Activated CD4-positive, alpha-beta T cell treated with anti-CD3 and anti-CD28 coated beads, Interleukin-2, Interleukin-4, amounts not matched to agents 100 ng/mL and 50 ng/mL, durations not matched to agents 16 hours and 8 hours (primary cell): ENCODE measurements at regions not wholly inside any gene's neighbourhood (a gene's known extent, or its start where the extent isn't known, plus 50 kb on each side); places are given as distances from the start of the nearest gene placed in this dataset.

Source experiments
- DNase-seq: peaks from one replicate; pipeline ENCODE4 v3.0.0-alpha.2; 2020; ENCODE audit warnings: low spot score

DNA sequence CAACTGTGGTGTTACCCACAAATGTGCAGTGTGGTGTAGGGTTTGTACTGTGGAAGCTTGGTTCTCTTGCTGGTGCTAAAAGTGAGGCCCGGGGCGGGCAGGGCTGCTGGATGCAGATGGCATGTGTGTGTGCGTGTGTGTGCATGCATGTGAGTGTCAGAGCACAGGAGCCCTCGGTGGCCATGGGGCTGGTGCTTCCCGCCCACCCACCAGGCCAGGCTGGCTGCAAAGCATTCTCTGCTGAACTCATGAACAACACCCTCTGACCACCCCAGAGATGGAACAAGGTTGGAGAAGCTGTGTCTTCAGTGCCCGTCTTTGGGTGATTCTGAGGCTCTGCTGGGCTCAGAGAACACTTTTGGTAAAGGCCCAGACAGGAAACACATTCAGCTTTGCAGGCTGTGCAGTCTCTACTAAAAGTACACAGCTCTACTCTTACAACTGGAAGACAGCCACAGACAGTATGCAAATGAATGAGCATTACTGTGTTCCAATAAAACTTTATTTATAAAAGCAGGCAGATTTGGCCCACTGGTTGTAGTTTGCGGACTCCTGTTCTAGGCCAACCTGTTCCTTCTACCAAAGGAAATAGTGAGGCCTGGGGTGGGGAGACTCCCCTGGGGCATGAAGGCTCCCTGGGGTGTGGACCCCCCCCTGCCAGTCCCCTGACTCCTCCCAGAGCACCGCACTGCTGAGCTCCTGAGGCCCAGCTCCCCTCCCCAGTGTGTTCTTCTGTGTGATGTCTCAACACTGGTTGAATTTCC, 225.3 kb upstream of the HDAC4 start:
- no peak for DNase-seq

DNA sequence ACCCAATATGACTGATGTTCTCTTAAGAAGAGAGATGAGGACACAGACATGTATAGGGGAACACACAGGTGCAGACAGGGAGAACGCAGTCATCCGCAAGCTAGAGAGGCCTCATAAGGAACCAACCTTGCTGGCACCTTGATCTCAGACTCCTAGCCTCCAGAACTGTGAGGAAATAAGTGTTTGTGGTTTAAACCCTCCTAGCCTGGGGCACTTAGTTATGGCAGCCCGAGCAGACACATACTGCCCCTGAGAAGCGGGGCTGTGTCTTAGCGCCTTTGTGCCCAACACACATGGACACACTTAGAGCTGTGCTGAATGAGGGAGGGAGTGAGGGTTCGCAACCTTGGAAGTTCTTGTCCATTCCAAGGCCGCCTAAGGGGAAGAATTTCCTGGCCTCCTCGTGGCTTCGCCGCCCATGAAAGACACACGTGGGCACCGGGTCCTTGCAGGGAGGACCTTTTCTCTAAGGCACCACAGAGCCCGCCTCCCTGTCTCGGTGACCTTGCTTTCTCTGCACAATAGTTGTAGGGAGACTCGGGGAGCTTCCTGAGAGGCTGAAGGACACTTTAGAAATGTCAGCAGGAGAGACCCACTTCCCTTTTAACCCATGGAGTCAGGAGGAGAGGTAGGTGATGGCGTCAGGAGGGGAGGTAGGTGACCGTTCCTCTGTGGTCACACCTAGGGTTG, 224.5 kb upstream of the HDAC4 start:
- no peak for DNase-seq

DNA sequence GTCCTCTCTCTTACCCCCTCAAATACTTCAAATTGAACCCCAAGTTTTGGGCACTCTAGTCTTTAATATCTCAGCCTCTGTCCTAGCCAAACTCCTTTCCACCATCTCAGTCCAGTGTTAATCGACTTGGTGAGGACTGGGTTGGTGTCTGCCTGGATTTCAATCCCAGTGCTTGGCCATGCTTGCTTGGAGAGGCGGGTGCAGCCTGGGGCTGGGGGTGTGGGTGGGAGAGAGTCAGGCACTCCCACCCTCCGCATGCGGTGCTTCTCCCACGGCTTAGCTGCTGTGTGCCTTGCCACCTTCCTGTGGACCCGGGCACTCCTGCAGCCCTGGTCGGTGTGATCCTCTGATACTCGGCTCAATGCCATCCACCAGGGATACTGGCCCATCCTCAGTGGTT, 220.8 kb upstream of the HDAC4 start:
- DNase-seq = no peak

DNA sequence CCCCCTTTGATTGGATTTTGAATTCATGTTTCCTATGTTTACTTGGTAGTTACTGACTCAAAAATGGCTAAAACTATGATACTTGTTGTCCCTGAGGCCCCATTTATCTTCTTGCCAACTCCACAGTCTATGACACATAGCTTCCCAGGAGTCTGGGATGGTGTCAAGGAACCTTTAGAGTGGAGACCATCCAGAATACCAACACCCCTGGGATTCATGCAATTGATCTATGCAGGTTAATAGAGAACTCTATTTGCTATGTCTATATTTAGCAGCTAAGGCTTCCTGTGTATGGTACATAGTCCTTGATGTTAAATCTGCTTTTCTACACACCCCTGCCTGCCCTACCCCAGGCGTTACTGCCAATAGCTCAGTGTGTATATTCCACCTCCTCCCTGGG, 218.5 kb upstream of the HDAC4 start:
- no peak for DNase-seq

DNA sequence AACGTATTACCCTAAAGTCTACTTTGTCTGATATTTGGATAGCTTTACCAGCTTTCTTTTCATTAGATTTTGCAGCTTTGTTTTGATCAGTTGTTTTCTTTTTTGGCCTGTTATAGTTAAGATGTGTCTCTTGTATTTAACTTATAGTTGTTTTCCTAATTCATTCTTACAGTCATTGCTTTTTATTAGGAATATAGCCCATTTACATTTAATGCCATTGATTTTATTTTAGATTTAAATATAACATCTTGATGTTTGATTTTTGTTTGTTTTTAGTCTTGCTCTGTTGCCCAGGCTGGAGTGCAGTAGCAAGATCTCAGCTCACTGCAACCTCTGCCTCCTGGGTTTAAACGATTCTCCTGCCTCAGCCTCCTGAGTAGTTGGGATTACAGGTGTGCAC, 215.9 kb upstream of the HDAC4 start:
- no peak for DNase-seq

DNA sequence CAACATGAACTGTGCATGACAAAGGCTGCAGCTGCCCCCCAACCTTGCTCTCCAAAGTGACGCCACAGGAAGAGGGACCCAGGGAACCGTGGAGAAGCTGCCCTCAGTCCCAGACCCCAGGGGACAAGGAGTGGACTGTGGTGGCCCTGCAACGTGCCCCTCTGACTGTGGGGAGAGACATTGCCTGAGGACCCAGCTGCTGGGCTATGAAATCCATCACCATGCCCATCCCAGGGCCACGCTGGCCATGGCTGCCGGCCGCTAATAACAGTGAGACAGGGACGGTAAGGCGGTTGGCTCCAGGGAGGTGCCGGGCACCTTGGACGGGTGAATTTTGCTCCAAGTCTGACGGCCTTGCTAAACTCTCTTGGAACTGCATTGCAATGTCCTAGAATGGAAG, 211.3 kb upstream of the HDAC4 start:
- no peak for DNase-seq

DNA sequence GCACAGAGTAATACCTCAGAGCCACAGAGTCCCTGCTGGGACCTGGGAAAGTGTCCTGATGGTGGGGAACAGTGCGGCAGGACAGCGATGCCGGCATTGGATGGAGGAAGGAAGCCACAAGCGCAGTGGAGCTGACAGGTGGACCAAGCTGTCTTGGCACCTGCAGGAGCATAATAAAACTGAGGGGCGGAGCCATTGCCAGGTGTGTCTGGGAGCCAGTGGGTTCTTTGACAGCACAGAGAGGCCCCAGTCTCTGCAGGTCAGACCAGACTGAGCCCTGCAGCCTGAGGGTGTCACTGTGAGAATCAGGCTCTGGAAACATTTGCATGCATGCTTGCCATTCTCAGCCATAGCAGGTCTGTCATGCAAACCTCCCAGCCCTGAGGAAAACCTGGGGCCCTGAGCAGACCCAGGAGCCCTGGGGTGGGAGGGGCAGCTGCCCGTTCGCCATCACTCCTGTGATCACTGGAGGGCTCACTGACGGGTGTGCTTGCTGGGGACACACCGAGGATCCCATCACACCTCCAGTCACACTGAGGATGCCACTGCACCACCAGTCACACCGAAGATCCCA, 210.5 kb upstream of the HDAC4 start:
- DNase-seq = no peak

DNA sequence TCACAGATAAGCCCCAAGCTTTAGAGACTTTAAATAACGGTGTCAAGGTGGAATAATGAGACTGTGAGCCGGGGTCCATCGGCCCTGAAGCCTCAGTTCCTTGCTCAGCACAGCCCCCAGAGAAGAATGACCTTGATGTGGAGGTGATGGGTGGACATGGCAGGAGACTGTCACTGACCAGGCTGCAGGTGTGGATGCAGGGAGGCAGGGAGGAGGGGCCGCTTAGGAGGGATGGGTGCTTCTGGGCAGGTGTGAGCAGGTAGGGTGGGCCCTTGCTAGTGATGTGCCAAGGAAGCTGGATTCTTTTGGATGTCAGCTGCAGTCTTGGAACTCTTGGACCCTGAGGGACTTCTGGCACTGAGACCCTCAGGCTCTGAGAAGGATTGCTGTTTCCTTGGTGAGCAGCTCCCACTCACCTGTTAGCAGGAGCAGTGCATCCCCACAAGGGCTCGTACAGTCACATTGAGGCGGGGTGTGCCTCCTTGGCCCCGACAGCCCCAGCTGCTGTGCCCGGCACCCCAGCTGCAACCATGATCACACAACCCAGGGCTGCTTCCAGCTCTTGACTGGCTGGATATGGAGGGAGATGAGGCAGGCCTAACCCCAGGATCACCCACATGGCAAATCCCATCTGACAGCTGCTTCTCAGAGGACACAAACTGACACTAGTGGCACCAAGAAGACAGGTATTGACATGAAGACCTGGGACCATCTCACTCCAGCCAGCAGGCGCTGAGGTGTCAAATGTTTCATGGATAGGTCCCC, 209.8 kb upstream of the HDAC4 start:
- DNase-seq = no peak

DNA sequence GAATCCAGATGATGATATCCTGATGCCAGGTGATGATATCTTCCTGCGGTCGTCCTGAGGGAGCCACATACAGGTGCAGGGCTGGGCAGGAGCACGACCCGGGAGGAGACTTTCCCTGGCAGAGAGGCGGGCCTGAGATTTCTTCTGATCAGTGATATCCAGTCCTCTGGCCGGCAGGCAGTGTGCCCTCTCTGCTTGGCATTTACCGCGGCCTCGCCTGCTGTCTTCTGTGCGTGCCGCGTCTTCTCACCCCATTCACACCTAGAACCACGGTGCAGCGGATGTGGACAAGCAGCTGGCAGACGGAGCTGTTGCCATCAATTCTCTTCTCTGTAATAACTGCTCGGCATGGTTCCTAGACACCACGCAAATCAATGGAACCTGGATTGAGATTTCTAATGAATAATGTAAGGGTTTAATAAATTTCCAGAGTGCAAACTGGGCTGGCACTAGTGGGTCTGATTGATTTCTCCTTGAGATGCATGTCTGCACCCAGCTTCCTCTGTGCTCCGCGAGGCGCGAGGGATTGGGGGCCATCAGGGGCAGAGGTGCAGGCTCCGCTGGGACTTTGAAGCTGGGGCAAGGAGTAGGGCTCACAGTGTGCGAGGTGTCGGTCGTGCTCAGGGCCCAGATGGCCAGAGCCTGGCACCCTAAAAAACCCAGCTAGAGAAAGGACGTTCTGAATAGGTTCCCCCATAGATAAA, 208.9 kb upstream of the HDAC4 start:
- DNase-seq = no peak

DNA sequence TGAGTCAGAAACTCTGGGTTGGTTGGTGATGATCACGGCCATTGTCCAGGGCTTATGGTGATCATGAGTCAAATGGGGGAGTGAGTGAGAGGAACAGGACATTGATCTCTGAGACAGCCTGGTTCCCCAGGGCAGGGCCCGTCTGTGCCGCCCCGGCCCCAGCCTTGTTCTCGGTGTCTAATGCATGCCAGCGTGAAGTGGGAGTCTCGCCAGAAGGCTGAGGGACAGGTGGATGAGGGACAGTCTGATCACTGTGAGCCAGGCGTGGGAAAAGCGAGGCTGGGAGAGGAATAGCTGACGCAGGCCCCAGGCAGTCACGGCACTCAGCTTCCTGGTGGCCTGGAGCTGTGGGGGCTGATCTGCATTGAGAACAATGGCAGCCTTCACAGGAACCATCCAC, 208.3 kb upstream of the HDAC4 start:
- no peak for DNase-seq

DNA sequence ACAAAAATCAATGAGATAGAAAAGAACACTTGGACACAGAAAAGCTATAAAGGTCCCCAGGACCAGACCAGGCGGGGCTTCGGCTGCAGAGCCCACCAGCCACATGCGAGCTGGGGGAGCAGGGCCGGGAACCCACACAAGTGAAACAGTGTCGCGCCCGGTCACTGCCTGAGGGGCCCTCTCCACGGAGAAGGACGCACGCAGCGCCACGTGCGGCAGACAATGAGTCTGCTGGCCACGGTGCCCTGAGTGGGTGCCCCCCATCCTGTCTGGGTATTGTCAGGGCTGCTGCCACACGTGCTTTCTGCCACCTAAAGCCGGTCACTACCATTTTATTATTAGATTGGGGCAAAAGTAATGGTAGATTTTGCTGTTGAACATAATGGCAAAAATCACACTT, 207.9 kb upstream of the HDAC4 start:
- no peak for DNase-seq

DNA sequence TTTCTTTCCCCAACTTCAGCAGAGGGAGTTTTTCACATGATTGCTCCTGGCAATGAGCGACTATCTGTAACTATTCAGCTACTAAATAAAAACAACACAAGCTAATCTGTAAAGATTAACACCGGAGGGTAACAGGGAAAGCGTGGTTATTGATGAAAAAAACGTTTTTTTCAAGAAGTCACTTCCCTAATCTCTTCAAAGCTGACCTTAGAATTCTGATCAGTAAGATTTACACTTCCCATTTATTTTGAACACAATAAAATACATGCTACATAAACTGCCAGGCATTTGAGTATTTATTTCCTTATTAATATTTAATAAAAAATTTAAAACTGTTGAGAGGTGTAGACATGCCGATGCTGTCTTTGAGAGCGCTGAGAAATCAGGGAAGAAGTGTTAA, 207.4 kb upstream of the HDAC4 start:
- no peak for DNase-seq

DNA sequence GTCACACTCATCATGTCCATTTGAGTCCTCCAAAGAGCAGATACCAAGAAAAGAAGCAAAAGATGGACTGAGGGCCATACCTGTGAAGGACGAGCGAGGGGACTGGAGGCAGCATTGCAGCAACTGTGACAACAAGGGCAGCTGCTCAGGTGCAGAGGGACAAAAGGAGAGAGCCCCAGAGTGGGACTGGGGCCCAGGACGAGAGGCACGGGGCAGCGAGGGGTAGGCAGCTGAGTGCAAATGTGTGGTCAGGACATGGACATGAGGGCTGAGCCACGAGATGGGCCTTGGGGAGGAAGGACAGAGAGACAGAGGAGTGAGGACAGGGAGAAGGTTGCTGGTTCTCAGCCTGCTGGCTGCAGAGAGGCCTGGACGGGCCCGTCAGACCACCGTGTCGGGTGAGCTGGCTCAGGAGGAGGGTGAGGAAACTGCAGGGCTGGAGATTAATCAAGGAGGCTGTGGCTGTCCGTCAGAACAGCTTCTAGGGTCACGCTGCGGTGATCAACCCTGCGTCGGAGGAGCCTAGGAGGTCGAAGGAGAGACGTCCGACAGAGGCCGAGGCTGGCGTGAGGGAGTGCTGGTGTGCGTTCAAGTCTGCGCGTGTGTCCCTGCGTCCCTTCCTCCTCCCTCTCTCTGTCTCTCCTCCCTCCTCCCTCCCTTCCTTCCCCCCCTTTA, 206.8 kb upstream of the HDAC4 start:
- DNase-seq = no peak

DNA sequence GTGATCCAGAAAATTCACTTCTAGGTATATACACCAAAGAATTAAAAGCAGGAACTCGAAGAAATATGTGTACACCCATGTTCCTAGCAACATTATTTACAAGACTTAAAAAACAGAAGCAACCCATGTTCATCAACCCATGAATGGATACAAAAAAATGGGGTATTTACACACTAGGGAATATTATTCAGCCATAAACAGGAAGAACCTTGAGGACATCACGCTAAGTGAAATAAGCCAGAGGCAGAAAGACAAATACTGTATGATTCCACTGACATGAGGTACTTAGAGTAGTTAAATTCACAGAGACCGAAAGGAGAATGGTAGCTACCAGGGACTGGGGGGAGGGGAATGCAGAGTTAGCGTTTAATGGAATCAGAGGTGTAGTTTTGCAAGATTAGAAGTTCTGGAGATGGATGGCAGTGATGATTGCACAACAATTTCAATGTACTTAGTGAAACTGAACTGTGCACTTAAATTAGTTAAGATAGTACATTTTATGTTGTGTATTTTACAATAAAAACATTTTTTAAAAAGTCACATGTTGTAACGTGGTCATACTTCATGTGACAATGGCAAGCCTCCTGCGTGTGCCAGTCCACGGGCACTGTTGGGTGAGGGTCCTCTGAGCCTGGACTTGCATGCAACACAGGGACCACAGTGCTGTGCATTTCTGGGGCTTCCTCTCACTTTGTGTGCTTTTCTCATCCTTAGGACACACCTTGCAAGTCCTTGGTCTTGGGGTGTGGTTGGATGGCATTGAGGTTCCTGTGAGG, 206.1 kb upstream of the HDAC4 start:
- DNase-seq = no peak

DNA sequence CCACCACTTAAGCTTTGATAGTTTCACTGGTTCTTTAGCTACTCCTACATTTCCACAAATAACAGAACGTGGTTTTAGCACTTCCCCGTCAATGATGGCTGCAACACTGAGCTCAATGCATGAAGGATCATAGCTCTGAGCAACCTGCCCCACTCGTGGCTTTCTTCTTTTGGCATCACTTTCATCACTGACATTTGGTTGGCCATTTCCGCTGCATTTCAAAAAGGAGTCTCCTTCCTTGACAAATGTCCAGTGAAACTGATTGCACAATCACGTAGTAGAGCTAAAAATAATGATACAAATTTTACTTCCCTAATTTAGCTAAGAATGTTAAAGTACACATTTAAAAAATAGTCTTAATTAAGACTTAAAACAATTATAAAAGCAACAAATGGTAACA, 205.2 kb upstream of the HDAC4 start:
- no peak for DNase-seq

DNA sequence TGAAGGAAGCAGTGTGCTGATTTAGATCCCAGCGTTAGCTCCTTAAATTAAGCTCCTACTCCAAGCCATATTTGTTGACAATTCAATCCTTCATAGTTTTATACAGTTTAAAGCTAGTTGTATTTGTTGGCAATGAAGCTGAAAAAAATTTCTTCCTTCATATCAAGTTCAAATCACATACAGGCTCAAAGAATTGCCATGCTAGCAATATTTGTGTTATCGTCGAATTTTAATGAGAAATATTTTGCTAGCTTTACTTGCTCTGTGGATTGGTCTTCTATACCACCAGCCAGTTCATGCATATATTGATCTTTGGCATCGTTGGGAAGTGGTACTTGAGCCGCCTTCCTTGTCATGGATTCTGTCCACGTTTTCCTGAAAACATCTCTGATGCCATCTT, 204.6 kb upstream of the HDAC4 start:
- DNase-seq = no peak

DNA sequence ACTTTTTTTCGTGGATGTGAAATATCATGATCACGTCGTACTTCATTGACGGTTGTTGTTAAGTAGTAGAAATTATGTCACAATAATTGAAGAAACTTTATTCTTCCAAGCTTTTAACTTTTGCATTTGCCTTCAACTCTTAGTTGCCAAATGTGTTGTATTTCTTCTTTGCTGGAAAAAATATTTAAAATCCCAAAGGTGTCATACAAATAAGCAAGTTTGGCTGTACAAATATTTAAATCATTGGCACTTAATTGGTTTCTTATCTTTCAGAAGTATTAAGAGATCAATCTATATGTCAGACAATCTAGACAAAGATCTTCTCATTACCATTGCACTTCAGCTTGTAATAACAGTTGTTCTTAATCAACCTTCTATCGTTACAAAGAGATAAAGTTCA, 204.0 kb upstream of the HDAC4 start:
- DNase-seq = no peak

DNA sequence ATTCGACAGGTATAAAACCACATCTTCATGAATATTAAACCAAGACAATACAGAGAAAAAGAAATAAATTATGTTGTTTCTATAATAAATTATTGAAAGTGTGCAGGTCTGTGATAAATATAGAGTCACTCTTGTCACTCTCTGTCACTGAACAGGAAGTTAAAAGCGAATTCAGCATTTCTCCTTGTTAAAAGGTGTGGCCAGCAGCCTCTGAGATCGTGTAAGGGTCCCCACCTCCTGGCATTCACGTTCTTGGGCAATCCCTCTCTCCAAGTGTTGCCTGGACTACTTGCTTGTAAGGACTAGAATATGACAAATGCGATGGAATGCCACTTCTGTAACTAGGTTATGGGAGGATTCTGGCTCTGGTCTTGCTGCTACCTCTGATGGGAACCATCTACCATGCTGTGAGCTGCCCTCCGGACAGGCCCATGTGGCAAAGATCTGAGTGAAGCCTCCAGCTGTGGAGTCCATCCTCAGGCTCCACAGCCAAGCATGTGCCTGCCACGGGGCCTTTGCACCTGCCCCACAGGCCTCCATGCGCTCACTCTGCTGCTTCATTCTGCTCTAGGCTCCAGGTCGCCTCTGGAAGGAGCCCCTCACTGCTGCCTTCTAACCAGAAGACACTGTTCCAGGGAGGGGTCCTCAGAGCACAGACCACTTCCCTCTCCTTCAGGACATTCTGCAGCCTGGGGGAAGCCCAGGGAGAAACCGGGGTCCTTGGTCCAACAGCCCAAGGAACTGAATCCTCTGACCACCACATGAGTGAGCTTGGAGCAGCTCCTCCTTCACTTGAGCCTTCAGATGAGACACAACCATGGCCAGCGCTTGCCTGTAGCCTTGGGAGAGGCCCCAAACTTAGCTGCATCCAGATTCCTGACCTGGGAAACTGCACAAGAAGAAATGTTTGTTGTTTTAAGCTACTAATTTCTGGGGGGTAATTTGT, 202.9 kb upstream of the HDAC4 start:
- DNase-seq = no peak
